BJ (cell line): ENCODE measurements at regions not wholly inside any gene's neighbourhood (a gene's known extent, or its start where the extent isn't known, plus 50 kb on each side); places are given as distances from the start of the nearest gene placed in this dataset.

Experiments used
- CTCF ChIA-PET: fragments of 350-600 bp; formaldehyde crosslinking; extraction: SDS; loops from one replicate; lab custom pipeline; 2021; ENCODE audit warnings: antibody characterized with exemption, inconsistent platforms; lab: Yijun Ruan, JAX
- POLR2A ChIA-PET: fragments of 300-600 bp; sonication (Branson Sonifier 250); formaldehyde crosslinking; extraction: SDS; loops from one replicate; lab custom pipeline; 2021; ENCODE audit warnings: antibody characterized with exemption; lab: Charles Lee
- DNase-seq: peaks from one replicate; pipeline ENCODE4 v3.0.0-alpha.2; 2011; ENCODE audit warnings: low read depth
- H3K27me3 ChIP-seq: 2 replicates; pipeline ENCODE4 v1.6.0; 2011; ENCODE audit warnings: low read length; ENCODE audit not compliant: control insufficient read depth, insufficient read depth
- H3K36me3 ChIP-seq: 2 replicates; pipeline ENCODE4 v1.5.1; 2011; ENCODE audit warnings: low read length; ENCODE audit not compliant: control insufficient read depth, insufficient read depth
- H3K4me3 ChIP-seq: 2 replicates; pipeline ENCODE4 v1.5.1; 2011; ENCODE audit warnings: low read depth, mild to moderate bottlenecking, control low read depth, low read length
- TF ChIP-seq, protein P1 (sequence below): IDR thresholded peaks from 2 replicates; pipeline ENCODE4 v1.5.1; 2011; ENCODE audit warnings: low read depth, mild to moderate bottlenecking, control low read depth, inconsistent platforms, low read length, moderate library complexity; ENCODE audit not compliant: insufficient read depth

DNA sequence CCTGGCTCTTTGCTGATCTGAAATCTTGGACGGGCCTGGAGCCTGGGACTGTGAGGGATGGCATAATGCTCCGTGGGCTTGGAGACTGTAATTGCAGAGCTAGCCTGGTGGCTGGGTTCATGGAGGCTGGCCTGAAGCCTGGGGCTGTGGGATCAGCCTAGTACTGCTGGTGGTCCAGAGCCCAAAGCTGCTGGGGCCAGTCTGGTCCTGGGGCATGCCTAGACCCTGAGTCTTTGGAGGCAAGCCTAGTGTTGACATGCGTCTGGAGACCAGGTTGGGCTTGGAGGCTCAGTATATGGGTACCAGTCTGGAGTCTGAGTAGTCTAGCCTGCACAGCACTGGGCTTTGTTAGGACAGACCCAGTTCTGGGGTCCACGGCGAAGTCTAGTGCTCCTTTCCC, 172.0 kb upstream of the ZC4H2 start:
- TF ChIP-seq, protein P1, sequence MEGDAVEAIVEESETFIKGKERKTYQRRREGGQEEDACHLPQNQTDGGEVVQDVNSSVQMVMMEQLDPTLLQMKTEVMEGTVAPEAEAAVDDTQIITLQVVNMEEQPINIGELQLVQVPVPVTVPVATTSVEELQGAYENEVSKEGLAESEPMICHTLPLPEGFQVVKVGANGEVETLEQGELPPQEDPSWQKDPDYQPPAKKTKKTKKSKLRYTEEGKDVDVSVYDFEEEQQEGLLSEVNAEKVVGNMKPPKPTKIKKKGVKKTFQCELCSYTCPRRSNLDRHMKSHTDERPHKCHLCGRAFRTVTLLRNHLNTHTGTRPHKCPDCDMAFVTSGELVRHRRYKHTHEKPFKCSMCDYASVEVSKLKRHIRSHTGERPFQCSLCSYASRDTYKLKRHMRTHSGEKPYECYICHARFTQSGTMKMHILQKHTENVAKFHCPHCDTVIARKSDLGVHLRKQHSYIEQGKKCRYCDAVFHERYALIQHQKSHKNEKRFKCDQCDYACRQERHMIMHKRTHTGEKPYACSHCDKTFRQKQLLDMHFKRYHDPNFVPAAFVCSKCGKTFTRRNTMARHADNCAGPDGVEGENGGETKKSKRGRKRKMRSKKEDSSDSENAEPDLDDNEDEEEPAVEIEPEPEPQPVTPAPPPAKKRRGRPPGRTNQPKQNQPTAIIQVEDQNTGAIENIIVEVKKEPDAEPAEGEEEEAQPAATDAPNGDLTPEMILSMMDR, result no peak
- Histone ChIP-seq H3K27me3 (no peaks in the 10 kb centered on the region), H3K4me3 (no peak overlapping the region), H3K36me3 (no peaks in the 10 kb centered on the region)
- ChIA-PET POLR2A (no interaction called here), CTCF (no interaction called here)
- DNase-seq, result no peak

DNA sequence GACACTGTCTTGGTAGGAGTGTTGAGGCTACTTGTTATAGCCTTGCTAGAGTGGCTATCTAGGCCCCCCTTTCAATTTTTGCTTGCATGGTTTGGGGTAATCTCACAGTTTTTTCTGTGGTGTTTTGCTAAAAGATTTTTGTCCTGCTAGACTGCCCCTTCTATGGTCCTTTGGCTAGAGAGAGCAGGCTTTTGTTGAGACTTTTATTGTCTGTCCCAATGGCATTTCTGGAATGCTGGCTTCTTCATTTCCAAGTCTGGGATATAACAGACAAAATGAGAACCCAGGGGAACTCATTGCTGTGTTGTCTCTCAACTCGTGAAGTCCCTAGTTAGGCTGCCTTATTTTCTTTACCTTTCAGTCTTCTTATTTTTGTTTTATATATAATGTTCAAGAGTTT, 160.2 kb upstream of the ZC4H2 start:
- ChIA-PET POLR2A (no interaction called here), CTCF (no interaction called here)
- TF ChIP-seq, protein P1, result no peak
- no peaks in the 10 kb centered on the region for H3K36me3 ChIP-seq
- H3K4me3 ChIP-seq, result no peak overlapping the region
- DNase-seq, result no peak
- H3K27me3 ChIP-seq, result no peaks in the 10 kb centered on the region

DNA sequence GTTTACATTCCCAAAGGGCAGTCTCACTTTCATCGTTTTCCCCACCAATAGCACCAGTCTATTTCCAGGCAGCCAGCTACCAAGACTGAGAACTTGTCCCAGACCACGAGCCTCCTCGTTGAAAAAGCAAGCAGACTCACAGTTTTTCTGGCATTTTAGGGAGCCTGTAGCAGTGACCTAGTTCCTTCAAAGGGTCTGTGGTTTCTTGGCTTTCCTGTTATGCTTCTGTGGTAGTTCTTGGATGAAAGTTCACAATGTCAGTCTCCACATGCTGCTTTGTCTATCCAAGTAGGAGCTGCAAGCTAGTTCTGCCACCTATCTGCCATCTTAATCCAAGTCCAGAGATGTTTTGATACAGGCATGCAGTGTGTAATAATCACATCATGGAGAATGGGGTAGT, 151.6 kb upstream of the ZC4H2 start:
- Histone ChIP-seq H3K4me3 (no peak overlapping the region), H3K36me3 (no peaks in the 10 kb centered on the region), H3K27me3 (no peaks in the 10 kb centered on the region)
- TF ChIP-seq, protein P1, result no peak
- CTCF ChIA-PET, result no interaction called here
- POLR2A ChIA-PET, result no interaction called here
- no peak for DNase-seq

DNA sequence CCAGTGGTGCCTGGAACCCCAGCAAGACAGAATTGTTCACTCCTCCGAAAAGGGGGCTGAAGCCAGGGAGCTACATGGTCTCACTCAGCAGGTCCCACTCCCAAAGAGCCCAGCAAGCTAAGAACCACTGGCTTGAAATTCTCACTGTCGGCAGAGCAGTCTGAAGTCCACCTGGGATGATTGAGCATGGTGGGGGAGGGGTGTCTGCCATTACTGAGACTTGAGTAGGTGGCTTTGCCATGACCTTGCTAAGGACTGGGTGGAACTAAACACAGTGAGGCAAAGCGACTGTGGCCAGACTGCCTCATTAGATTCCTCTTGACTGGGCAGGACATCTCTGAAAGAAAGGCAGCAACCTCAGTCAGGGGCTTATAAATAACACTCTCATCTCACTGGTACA, 122.6 kb upstream of the ZC4H2 start:
- DNase-seq, result no peak
- ChIA-PET POLR2A (no interaction called here), CTCF (no interaction called here)

DNA sequence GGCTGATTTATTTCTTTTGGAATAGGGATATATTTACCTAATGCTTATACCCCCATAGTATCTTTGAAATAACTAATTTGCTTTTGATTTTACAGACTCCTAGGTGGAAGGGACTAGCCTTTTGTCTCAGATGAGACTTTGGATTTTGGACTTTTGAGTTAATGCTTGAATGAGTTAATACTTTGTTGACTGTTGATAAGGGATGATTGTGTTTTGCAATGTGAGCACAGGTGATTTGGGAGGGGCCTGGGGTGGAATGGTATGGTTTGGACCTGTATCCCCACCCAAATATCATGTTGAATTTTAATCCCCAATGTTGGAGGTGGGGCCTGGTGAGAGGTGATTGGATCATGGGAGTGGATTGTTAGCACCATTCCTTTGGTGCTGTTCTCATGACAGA, 117.4 kb upstream of the ZC4H2 start:
- Histone ChIP-seq H3K27me3 (no peaks in the 10 kb centered on the region), H3K4me3 (no peak overlapping the region), H3K36me3 (no peaks in the 10 kb centered on the region)
- ChIA-PET POLR2A (no interaction called here), CTCF (no interaction called here)
- DNase-seq, result no peak
- TF ChIP-seq, protein P1, result no peak

More for the DNA sequence above, 122.6 kb upstream of the ZC4H2 start:
- no peak overlapping the region for H3K4me3 ChIP-seq
- no peaks in the 10 kb centered on the region for H3K36me3 ChIP-seq
- TF ChIP-seq, protein P1, result no peak
- H3K27me3 ChIP-seq, result no peaks in the 10 kb centered on the region
